ENCODE measurements at regions not wholly inside any gene's neighbourhood (a gene's known extent, or its start where the extent isn't known, plus 50 kb on each side); places are given as distances from the start of the nearest gene placed in this dataset.

DNA sequence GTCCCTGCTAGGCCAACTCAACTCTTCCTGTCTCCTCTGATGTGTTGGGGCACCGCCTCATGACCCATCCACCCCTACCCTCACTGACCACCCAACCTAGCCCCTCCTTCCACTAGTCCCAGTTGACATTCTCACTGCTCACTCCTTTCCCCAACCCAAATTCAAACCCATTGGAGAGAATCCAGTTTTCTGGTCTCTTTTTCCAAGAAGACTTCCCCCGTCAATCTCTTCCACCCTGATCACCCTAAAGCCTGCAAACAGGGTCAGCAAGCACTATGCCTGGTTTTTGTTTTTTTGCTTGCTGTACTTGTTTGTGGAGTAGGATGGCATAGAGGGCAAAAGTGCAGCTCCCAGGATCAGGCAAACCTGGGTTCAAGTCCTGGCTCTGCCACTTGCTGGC lies 176.6 kb upstream of the PPP2R3A start:
- Mint-ChIP-seq H3K27me3 (ENCODE audit: unreplicated experiment) (no peaks in the 10 kb centered on the region), H3K4me1 (ENCODE audit: unreplicated experiment) (no peaks in the 10 kb centered on the region), H3K36me3 (ENCODE audit: unreplicated experiment) (no peaks in the 10 kb centered on the region), H3K27ac (ENCODE audit: unreplicated experiment) (no peak overlapping the region), H3K4me3 (ENCODE audit: unreplicated experiment) (no peak overlapping the region), H3K9me3 (ENCODE audit: unreplicated experiment) (peaks cover 6% of the 10 kb centered on the region)
- no peak for DNase-seq (ENCODE audit: extremely low spot score, unreplicated experiment)
- TF ChIP-seq, protein P1, sequence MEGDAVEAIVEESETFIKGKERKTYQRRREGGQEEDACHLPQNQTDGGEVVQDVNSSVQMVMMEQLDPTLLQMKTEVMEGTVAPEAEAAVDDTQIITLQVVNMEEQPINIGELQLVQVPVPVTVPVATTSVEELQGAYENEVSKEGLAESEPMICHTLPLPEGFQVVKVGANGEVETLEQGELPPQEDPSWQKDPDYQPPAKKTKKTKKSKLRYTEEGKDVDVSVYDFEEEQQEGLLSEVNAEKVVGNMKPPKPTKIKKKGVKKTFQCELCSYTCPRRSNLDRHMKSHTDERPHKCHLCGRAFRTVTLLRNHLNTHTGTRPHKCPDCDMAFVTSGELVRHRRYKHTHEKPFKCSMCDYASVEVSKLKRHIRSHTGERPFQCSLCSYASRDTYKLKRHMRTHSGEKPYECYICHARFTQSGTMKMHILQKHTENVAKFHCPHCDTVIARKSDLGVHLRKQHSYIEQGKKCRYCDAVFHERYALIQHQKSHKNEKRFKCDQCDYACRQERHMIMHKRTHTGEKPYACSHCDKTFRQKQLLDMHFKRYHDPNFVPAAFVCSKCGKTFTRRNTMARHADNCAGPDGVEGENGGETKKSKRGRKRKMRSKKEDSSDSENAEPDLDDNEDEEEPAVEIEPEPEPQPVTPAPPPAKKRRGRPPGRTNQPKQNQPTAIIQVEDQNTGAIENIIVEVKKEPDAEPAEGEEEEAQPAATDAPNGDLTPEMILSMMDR (IDR thresholded peaks at IDR 0.05): no peak

DNA sequence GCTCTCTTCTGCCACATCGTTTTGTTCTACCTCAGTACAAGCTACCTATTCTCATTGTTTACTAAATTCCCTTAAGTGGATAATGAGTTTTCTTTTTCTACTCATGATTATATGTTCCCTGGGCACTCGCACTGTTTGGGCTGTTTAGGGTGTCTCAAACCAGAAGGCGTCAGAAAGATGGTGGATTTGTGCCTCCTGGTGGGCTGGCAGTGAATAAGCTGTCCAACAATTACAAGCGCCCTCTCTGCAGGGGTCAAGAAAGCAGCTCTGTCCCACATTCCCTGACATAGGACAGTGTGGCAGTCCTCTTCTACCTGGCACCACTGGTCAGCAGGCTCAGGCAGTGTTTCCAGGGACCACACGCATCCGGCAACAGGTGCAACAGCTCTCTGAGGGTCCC lies 173.4 kb upstream of the PPP2R3A start:
- no peak for DNase-seq (ENCODE audit: extremely low spot score, unreplicated experiment)
- no peaks in the 10 kb centered on the region for H3K36me3 Mint-ChIP-seq (ENCODE audit: unreplicated experiment)
- TF ChIP-seq, protein P1 (IDR thresholded peaks at IDR 0.05): no peak
- no peaks in the 10 kb centered on the region for H3K4me1 Mint-ChIP-seq (ENCODE audit: unreplicated experiment)
- H3K9me3 Mint-ChIP-seq (ENCODE audit: unreplicated experiment): peaks cover 6% of the 10 kb centered on the region
- H3K4me3 Mint-ChIP-seq (ENCODE audit: unreplicated experiment): no peak overlapping the region
- H3K27ac Mint-ChIP-seq (ENCODE audit: unreplicated experiment): no peak overlapping the region
- H3K27me3 Mint-ChIP-seq (ENCODE audit: unreplicated experiment): no peaks in the 10 kb centered on the region

DNA sequence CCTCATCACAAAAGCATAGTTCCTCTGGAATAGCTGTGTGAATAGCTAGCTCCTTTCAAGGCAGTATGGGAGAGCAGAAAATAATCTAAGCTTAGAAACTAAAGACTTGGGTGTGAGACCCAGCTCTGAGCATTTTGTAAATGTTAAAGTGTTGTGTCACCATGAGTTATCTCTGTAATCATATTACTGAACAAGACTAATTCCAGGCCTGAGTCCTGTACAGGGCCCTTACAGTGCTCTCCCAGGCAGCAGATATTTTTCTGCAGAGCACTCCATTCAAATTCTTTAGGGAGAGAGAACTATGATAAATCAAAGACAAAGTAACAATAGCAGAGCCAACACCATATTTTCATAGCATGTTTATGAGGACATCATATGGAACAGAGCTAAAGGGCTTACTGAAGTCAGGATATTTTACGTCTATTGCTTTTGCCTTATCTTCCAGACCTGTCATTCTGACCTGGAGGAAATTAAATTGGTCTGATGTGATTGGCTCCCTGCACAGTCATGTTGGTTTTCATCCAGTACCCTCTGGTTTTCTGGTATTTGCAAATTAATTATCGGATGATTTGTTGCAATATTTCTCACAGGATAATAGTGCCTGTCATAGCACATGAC lies 172.6 kb upstream of the PPP2R3A start:
- Mint-ChIP-seq H3K36me3 (ENCODE audit: unreplicated experiment) (no peaks in the 10 kb centered on the region), H3K27me3 (ENCODE audit: unreplicated experiment) (no peaks in the 10 kb centered on the region), H3K9me3 (ENCODE audit: unreplicated experiment) (peaks cover 6% of the 10 kb centered on the region), H3K4me1 (ENCODE audit: unreplicated experiment) (no peaks in the 10 kb centered on the region), H3K27ac (ENCODE audit: unreplicated experiment) (no peak overlapping the region), H3K4me3 (ENCODE audit: unreplicated experiment) (no peak overlapping the region)
- TF ChIP-seq, protein P1 (IDR thresholded peaks at IDR 0.05): no peak
- DNase-seq (ENCODE audit: extremely low spot score, unreplicated experiment): no peak

DNA sequence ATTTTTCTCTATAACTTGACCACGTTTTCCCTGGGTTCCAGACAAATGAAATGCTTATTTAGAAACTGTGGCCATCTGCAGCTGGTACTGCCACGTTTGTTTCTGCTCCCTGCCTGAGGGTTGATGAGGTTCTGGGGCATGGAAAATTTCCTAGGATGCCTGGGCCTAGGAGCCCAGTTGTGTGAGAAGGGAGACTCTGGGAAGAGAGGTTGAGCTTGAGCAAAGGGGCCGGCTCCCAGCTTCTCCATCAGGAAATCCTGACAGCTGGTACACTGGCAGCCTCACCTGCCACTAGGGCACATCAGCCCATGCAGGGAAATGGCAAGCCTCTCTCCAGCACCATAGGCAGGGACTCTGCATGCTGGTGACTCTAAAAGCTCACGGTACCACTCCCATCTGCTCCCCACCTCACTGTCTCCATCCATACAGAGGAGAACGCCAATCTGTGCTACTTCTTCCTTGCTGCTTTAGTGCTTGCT lies 165.4 kb upstream of the PPP2R3A start:
- Mint-ChIP-seq H3K4me1 (ENCODE audit: unreplicated experiment) (no peaks in the 10 kb centered on the region), H3K36me3 (ENCODE audit: unreplicated experiment) (no peaks in the 10 kb centered on the region), H3K27me3 (ENCODE audit: unreplicated experiment) (no peaks in the 10 kb centered on the region), H3K4me3 (ENCODE audit: unreplicated experiment) (no peak overlapping the region), H3K9me3 (ENCODE audit: unreplicated experiment) (no peaks in the 10 kb centered on the region), H3K27ac (ENCODE audit: unreplicated experiment) (no peak overlapping the region)
- TF ChIP-seq, protein P1 (IDR thresholded peaks at IDR 0.05): no peak
- peak; percentile 65 for DNase-seq (ENCODE audit: extremely low spot score, unreplicated experiment)

DNA sequence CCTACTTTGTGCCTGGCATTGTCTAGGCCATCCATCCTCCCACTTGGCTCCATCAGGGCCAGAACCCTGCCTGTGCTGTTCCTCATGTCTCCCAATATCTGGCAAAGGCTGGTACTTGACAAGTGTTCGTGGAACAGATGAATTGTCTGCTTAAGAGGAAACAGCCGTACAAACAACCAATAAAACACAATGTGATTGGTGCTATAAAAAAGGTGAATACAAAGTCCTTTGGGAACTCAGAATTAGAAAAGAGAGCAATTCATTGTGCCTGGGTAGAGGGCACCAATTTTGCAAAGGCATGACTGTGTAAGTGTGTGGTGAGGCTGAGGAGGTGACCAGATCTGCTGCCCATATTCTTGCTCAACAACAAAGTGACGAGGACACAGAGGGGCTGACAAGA lies 164.5 kb upstream of the PPP2R3A start:
- DNase-seq (ENCODE audit: extremely low spot score, unreplicated experiment): no peak
- TF ChIP-seq, protein P1 (IDR thresholded peaks at IDR 0.05): no peak
- no peak overlapping the region for H3K4me3 Mint-ChIP-seq (ENCODE audit: unreplicated experiment)
- no peak overlapping the region for H3K27ac Mint-ChIP-seq (ENCODE audit: unreplicated experiment)
- H3K27me3 Mint-ChIP-seq (ENCODE audit: unreplicated experiment): no peaks in the 10 kb centered on the region
- no peaks in the 10 kb centered on the region for H3K36me3 Mint-ChIP-seq (ENCODE audit: unreplicated experiment)
- H3K4me1 Mint-ChIP-seq (ENCODE audit: unreplicated experiment): no peaks in the 10 kb centered on the region
- H3K9me3 Mint-ChIP-seq (ENCODE audit: unreplicated experiment): no peaks in the 10 kb centered on the region

Data from osteocyte (in vitro differentiated cells).